WTC11 (cell line): ENCODE measurements at regions not wholly inside any gene's neighbourhood (a gene's known extent, or its start where the extent isn't known, plus 50 kb on each side); places are given as distances from the start of the nearest gene placed in this dataset.

Source experiments
- ATAC-seq: fragments of 200-7000 bp; cut with Tn5 transposase; 2 replicates; pipeline ENCODE4 v1.10.0; 2021; ENCODE audit warnings: mild to moderate bottlenecking, moderate library complexity
- CTCF ChIA-PET: fragments of 300-600 bp; sonication (Branson Sonifier 250); formaldehyde crosslinking; loops from one replicate; lab custom pipeline; 2021; ENCODE audit warnings: antibody characterized with exemption; lab: Charles Lee
- POLR2A ChIA-PET: fragments of 350-600 bp; sonication (Branson Sonifier 250); formaldehyde crosslinking; loops from one replicate; lab custom pipeline; 2021; ENCODE audit warnings: antibody characterized with exemption; lab: Charles Lee
- DNase-seq: peaks from one replicate; pipeline ENCODE4 v3.0.0; 2021; ENCODE audit warnings: low spot score
- H3K27ac Mint-ChIP-seq: 2 replicates; pipeline ENCODE4 v1.8.0; 2021; ENCODE audit warnings: mixed read lengths
- H3K27me3 Mint-ChIP-seq: 2 replicates; pipeline ENCODE4 v1.8.0; 2021; ENCODE audit warnings: low read depth, mild to moderate bottlenecking, moderate library complexity, mixed read lengths
- H3K36me3 Mint-ChIP-seq: 2 replicates; pipeline ENCODE4 v1.8.0; 2021; ENCODE audit warnings: mixed read lengths
- H3K4me1 Mint-ChIP-seq: 2 replicates; pipeline ENCODE4 v1.8.0; 2022; ENCODE audit warnings: mixed read lengths
- H3K4me3 Mint-ChIP-seq: 2 replicates; pipeline ENCODE4 v1.8.0; 2021; ENCODE audit warnings: mild to moderate bottlenecking, moderate library complexity, mixed read lengths
- H3K9me3 Mint-ChIP-seq: 2 replicates; pipeline ENCODE4 v1.8.0; 2021; ENCODE audit warnings: mixed read lengths
- IRF2 ChIP-seq: sonication (generic); formaldehyde crosslinking; IDR thresholded peaks from 2 replicates; pipeline ENCODE4 v1.8.0; 2022; ENCODE audit warnings: low read depth, missing genetic modification reagents, borderline replicate concordance
- JUN ChIP-seq: sonication (generic); formaldehyde crosslinking; IDR thresholded peaks from 2 replicates; pipeline ENCODE4 v1.8.0; 2023; ENCODE audit warnings: mild to moderate bottlenecking, missing genetic modification reagents
- NR2C2 ChIP-seq: sonication (generic); formaldehyde crosslinking; IDR thresholded peaks from 2 replicates; pipeline ENCODE4 v1.8.0; 2022; ENCODE audit warnings: mild to moderate bottlenecking, missing genetic modification reagents
- OVOL2 ChIP-seq: fragments of 250-450 bp; sonication (Bioruptor Pico); IDR thresholded peaks from 2 replicates; pipeline ENCODE4 v1.9.0; 2021; ENCODE audit warnings: mild to moderate bottlenecking, borderline replicate concordance
- SMAD4 ChIP-seq: sonication (generic); formaldehyde crosslinking; IDR thresholded peaks from 2 replicates; pipeline ENCODE4 v1.8.0; 2022; ENCODE audit warnings: mild to moderate bottlenecking, missing genetic modification reagents
- TCF7 ChIP-seq: sonication (generic); formaldehyde crosslinking; IDR thresholded peaks from 2 replicates; pipeline ENCODE4 v1.8.0; 2022; ENCODE audit warnings: mild to moderate bottlenecking, low read depth, missing genetic modification reagents, moderate library complexity
- TEAD4 ChIP-seq: sonication (generic); formaldehyde crosslinking; IDR thresholded peaks from 2 replicates; pipeline ENCODE4 v1.8.0; 2022; ENCODE audit warnings: mild to moderate bottlenecking, missing genetic modification reagents
- ZBTB21 ChIP-seq: sonication (generic); formaldehyde crosslinking; IDR thresholded peaks from 2 replicates; pipeline ENCODE4 v1.8.1; 2023; ENCODE audit warnings: mild to moderate bottlenecking, missing genetic modification reagents, borderline replicate concordance
- ZNF121 ChIP-seq: sonication (generic); formaldehyde crosslinking; IDR thresholded peaks from 2 replicates; pipeline ENCODE4 v1.8.0; 2023; ENCODE audit warnings: missing genetic modification reagents
- ZNF416 ChIP-seq: fragments of 250-450 bp; sonication (Bioruptor Pico); IDR thresholded peaks from 2 replicates; pipeline ENCODE4 v1.9.0; 2021; ENCODE audit warnings: mild to moderate bottlenecking, inconsistent platforms
- TF ChIP-seq, protein P1 (sequence below): sonication (generic); formaldehyde crosslinking; IDR thresholded peaks from 2 replicates; pipeline ENCODE4 v1.8.1; 2023; ENCODE audit warnings: mild to moderate bottlenecking, missing genetic modification reagents, borderline replicate concordance
- TF ChIP-seq, protein P2 (sequence below): sonication (generic); formaldehyde crosslinking; IDR thresholded peaks from 2 replicates; pipeline ENCODE4 v1.8.1; 2022; ENCODE audit warnings: mild to moderate bottlenecking, moderate library complexity, missing genetic modification reagents
- TF ChIP-seq, protein P3 (sequence below): sonication (generic); formaldehyde crosslinking; IDR thresholded peaks from 2 replicates; pipeline ENCODE4 v1.8.1; 2023; ENCODE audit warnings: mild to moderate bottlenecking, missing genetic modification reagents
- TF ChIP-seq, protein P4 (sequence below): sonication (generic); formaldehyde crosslinking; IDR thresholded peaks from 2 replicates; pipeline ENCODE4 v1.8.0; 2022; ENCODE audit warnings: mild to moderate bottlenecking, missing genetic modification reagents
- TF ChIP-seq, protein P5 (sequence below): sonication (generic); formaldehyde crosslinking; IDR thresholded peaks from 2 replicates; pipeline ENCODE4 v1.8.0; 2022; ENCODE audit warnings: mild to moderate bottlenecking, missing genetic modification reagents
- TF ChIP-seq, protein P6 (sequence below): sonication (generic); formaldehyde crosslinking; IDR thresholded peaks from 2 replicates; pipeline ENCODE4 v1.8.0; 2023; ENCODE audit warnings: mild to moderate bottlenecking, missing genetic modification reagents
- TF ChIP-seq, protein P7 (sequence below): sonication (generic); formaldehyde crosslinking; IDR thresholded peaks from 2 replicates; pipeline ENCODE4 v1.8.1; 2022; ENCODE audit warnings: low read depth, mild to moderate bottlenecking, moderate library complexity, missing genetic modification reagents, borderline replicate concordance
- TF ChIP-seq, protein P8 (sequence below): sonication (generic); formaldehyde crosslinking; IDR thresholded peaks from 2 replicates; pipeline ENCODE4 v1.8.1; 2022; ENCODE audit warnings: low read depth, missing genetic modification reagents, borderline replicate concordance
- TF ChIP-seq, protein P9 (sequence below): fragments of 250-450 bp; sonication (Bioruptor Pico); IDR thresholded peaks from 2 replicates; pipeline ENCODE4 v1.9.0; 2021; ENCODE audit warnings: mild to moderate bottlenecking, borderline replicate concordance

DNA sequence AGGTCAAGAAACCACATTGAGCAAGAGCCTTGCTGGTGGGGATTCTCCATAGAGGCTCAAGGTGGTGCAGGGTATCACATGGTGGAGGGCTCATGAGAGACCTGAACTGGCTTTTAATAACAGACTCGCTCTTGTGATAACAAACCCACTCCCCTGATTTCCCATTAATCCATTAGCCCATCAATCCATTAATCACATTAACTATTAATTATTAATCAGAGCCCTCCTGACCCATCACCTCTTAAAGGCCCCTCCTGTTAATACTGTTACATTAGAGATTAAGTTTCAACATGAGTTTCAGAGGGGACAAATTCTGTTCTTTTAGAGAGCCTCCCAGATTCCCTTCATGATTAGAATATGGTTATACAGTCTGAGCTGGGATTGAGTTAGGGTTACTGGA, 61.8 kb downstream of the IER5 start:
- Mint-ChIP-seq H3K27ac (no peak overlapping the region), H3K36me3 (no peaks in the 10 kb centered on the region), H3K9me3 (peaks cover 25% of the 10 kb centered on the region), H3K4me3 (no peak overlapping the region), H3K4me1 (peaks cover 20% of the 10 kb centered on the region), H3K27me3 (peaks cover 5% of the 10 kb centered on the region)
- DNase-seq (no peak), ATAC-seq (no peak)
- ChIA-PET POLR2A (no interaction called here), CTCF (interaction anchor here (1.0 kb wide), 2 partner anchors 66 to 268 kb away, joined by 3 read pairs; no protein-coding TSS in a partner anchor)
- TF ChIP-seq TCF7 (CRISPR knock-in tag) (no peak), NR2C2 (CRISPR knock-in tag) (no peak), SMAD4 (CRISPR knock-in tag) (no peak), TEAD4 (no peak), JUN (CRISPR knock-in tag) (no peak), ZNF121 (CRISPR knock-in tag) (no peak), IRF2 (no peak), ZBTB21 (CRISPR knock-in tag) (no peak), ZNF416 (CRISPR knock-in tag) (no peak), OVOL2 (no peak)
- TF ChIP-seq, protein P1, sequence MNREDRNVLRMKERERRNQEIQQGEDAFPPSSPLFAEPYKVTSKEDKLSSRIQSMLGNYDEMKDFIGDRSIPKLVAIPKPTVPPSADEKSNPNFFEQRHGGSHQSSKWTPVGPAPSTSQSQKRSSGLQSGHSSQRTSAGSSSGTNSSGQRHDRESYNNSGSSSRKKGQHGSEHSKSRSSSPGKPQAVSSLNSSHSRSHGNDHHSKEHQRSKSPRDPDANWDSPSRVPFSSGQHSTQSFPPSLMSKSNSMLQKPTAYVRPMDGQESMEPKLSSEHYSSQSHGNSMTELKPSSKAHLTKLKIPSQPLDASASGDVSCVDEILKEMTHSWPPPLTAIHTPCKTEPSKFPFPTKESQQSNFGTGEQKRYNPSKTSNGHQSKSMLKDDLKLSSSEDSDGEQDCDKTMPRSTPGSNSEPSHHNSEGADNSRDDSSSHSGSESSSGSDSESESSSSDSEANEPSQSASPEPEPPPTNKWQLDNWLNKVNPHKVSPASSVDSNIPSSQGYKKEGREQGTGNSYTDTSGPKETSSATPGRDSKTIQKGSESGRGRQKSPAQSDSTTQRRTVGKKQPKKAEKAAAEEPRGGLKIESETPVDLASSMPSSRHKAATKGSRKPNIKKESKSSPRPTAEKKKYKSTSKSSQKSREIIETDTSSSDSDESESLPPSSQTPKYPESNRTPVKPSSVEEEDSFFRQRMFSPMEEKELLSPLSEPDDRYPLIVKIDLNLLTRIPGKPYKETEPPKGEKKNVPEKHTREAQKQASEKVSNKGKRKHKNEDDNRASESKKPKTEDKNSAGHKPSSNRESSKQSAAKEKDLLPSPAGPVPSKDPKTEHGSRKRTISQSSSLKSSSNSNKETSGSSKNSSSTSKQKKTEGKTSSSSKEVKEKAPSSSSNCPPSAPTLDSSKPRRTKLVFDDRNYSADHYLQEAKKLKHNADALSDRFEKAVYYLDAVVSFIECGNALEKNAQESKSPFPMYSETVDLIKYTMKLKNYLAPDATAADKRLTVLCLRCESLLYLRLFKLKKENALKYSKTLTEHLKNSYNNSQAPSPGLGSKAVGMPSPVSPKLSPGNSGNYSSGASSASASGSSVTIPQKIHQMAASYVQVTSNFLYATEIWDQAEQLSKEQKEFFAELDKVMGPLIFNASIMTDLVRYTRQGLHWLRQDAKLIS (CRISPR knock-in tag): no peak
- TF ChIP-seq, protein P2, sequence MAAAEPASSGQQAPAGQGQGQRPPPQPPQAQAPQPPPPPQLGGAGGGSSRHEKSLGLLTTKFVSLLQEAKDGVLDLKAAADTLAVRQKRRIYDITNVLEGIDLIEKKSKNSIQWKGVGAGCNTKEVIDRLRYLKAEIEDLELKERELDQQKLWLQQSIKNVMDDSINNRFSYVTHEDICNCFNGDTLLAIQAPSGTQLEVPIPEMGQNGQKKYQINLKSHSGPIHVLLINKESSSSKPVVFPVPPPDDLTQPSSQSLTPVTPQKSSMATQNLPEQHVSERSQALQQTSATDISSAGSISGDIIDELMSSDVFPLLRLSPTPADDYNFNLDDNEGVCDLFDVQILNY (CRISPR knock-in tag): no peak
- TF ChIP-seq, protein P3, sequence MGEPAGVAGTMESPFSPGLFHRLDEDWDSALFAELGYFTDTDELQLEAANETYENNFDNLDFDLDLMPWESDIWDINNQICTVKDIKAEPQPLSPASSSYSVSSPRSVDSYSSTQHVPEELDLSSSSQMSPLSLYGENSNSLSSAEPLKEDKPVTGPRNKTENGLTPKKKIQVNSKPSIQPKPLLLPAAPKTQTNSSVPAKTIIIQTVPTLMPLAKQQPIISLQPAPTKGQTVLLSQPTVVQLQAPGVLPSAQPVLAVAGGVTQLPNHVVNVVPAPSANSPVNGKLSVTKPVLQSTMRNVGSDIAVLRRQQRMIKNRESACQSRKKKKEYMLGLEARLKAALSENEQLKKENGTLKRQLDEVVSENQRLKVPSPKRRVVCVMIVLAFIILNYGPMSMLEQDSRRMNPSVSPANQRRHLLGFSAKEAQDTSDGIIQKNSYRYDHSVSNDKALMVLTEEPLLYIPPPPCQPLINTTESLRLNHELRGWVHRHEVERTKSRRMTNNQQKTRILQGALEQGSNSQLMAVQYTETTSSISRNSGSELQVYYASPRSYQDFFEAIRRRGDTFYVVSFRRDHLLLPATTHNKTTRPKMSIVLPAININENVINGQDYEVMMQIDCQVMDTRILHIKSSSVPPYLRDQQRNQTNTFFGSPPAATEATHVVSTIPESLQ: no peak
- TF ChIP-seq, protein P4, sequence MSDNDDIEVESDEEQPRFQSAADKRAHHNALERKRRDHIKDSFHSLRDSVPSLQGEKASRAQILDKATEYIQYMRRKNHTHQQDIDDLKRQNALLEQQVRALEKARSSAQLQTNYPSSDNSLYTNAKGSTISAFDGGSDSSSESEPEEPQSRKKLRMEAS: no peak
- TF ChIP-seq, protein P5, sequence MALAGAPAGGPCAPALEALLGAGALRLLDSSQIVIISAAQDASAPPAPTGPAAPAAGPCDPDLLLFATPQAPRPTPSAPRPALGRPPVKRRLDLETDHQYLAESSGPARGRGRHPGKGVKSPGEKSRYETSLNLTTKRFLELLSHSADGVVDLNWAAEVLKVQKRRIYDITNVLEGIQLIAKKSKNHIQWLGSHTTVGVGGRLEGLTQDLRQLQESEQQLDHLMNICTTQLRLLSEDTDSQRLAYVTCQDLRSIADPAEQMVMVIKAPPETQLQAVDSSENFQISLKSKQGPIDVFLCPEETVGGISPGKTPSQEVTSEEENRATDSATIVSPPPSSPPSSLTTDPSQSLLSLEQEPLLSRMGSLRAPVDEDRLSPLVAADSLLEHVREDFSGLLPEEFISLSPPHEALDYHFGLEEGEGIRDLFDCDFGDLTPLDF (CRISPR knock-in tag): no peak
- TF ChIP-seq, protein P6, sequence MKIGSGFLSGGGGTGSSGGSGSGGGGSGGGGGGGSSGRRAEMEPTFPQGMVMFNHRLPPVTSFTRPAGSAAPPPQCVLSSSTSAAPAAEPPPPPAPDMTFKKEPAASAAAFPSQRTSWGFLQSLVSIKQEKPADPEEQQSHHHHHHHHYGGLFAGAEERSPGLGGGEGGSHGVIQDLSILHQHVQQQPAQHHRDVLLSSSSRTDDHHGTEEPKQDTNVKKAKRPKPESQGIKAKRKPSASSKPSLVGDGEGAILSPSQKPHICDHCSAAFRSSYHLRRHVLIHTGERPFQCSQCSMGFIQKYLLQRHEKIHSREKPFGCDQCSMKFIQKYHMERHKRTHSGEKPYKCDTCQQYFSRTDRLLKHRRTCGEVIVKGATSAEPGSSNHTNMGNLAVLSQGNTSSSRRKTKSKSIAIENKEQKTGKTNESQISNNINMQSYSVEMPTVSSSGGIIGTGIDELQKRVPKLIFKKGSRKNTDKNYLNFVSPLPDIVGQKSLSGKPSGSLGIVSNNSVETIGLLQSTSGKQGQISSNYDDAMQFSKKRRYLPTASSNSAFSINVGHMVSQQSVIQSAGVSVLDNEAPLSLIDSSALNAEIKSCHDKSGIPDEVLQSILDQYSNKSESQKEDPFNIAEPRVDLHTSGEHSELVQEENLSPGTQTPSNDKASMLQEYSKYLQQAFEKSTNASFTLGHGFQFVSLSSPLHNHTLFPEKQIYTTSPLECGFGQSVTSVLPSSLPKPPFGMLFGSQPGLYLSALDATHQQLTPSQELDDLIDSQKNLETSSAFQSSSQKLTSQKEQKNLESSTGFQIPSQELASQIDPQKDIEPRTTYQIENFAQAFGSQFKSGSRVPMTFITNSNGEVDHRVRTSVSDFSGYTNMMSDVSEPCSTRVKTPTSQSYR (CRISPR knock-in tag): no peak
- TF ChIP-seq, protein P7, sequence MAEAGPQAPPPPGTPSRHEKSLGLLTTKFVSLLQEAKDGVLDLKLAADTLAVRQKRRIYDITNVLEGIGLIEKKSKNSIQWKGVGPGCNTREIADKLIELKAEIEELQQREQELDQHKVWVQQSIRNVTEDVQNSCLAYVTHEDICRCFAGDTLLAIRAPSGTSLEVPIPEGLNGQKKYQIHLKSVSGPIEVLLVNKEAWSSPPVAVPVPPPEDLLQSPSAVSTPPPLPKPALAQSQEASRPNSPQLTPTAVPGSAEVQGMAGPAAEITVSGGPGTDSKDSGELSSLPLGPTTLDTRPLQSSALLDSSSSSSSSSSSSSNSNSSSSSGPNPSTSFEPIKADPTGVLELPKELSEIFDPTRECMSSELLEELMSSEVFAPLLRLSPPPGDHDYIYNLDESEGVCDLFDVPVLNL: no peak
- TF ChIP-seq, protein P8, sequence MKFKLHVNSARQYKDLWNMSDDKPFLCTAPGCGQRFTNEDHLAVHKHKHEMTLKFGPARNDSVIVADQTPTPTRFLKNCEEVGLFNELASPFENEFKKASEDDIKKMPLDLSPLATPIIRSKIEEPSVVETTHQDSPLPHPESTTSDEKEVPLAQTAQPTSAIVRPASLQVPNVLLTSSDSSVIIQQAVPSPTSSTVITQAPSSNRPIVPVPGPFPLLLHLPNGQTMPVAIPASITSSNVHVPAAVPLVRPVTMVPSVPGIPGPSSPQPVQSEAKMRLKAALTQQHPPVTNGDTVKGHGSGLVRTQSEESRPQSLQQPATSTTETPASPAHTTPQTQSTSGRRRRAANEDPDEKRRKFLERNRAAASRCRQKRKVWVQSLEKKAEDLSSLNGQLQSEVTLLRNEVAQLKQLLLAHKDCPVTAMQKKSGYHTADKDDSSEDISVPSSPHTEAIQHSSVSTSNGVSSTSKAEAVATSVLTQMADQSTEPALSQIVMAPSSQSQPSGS (CRISPR knock-in tag): no peak
- TF ChIP-seq, protein P9, sequence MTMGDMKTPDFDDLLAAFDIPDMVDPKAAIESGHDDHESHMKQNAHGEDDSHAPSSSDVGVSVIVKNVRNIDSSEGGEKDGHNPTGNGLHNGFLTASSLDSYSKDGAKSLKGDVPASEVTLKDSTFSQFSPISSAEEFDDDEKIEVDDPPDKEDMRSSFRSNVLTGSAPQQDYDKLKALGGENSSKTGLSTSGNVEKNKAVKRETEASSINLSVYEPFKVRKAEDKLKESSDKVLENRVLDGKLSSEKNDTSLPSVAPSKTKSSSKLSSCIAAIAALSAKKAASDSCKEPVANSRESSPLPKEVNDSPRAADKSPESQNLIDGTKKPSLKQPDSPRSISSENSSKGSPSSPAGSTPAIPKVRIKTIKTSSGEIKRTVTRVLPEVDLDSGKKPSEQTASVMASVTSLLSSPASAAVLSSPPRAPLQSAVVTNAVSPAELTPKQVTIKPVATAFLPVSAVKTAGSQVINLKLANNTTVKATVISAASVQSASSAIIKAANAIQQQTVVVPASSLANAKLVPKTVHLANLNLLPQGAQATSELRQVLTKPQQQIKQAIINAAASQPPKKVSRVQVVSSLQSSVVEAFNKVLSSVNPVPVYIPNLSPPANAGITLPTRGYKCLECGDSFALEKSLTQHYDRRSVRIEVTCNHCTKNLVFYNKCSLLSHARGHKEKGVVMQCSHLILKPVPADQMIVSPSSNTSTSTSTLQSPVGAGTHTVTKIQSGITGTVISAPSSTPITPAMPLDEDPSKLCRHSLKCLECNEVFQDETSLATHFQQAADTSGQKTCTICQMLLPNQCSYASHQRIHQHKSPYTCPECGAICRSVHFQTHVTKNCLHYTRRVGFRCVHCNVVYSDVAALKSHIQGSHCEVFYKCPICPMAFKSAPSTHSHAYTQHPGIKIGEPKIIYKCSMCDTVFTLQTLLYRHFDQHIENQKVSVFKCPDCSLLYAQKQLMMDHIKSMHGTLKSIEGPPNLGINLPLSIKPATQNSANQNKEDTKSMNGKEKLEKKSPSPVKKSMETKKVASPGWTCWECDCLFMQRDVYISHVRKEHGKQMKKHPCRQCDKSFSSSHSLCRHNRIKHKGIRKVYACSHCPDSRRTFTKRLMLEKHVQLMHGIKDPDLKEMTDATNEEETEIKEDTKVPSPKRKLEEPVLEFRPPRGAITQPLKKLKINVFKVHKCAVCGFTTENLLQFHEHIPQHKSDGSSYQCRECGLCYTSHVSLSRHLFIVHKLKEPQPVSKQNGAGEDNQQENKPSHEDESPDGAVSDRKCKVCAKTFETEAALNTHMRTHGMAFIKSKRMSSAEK (CRISPR knock-in tag): no peak
